Right lobe of liver (tissue), 4 donors: ENCODE measurements at regions not wholly inside any gene's neighbourhood (a gene's known extent, or its start where the extent isn't known, plus 50 kb on each side); places are given as distances from the start of the nearest gene placed in this dataset.

Experiments
- POLR2A ChIP-seq: fragments of 450-650 bp; IDR thresholded peaks from one replicate; pipeline ENCODE4 v1.6.1; 2017; ENCODE audit warnings: antibody characterized with exemption, mild to moderate bottlenecking
- TF ChIP-seq, protein P1 (sequence below), 4 donors: fragments of 200-600 bp in 3 of 4; fragments of 450-650 bp in 1 of 4; IDR thresholded peaks; one replicate each; pipeline versions ENCODE4 v1.5.1 to v1.8.0; 2016 to 2022; ENCODE audit warnings: antibody characterized with exemption in 4 of 4, mild to moderate bottlenecking in 2 of 4
- donor health status: DM: no; HTN: no; CAD: no.
- donor health status: DM: no; HTN: no; CAD: no.
- donor health status: DM: no; HTN: yes; CAD: no.

DNA sequence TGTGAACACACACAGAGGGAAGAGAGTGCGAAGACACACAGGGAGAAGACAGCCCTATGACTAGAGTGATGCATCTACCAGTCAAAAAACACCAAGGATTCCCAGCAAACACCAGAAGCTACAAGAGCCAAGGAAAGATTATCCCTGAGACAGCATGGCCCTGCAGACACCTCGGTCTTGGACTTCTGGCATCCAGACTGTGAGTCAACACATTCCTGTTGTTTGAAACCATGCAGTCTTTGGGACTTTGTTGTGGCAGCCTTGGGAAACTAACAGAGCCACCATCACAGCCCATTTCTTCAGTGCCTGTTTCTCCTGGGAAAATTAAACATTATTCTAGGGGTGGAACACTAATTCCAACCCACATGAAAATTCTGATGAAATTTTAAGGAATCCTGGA lies 220.6 kb downstream of the GXYLT1 start:
- TF ChIP-seq, protein P1, sequence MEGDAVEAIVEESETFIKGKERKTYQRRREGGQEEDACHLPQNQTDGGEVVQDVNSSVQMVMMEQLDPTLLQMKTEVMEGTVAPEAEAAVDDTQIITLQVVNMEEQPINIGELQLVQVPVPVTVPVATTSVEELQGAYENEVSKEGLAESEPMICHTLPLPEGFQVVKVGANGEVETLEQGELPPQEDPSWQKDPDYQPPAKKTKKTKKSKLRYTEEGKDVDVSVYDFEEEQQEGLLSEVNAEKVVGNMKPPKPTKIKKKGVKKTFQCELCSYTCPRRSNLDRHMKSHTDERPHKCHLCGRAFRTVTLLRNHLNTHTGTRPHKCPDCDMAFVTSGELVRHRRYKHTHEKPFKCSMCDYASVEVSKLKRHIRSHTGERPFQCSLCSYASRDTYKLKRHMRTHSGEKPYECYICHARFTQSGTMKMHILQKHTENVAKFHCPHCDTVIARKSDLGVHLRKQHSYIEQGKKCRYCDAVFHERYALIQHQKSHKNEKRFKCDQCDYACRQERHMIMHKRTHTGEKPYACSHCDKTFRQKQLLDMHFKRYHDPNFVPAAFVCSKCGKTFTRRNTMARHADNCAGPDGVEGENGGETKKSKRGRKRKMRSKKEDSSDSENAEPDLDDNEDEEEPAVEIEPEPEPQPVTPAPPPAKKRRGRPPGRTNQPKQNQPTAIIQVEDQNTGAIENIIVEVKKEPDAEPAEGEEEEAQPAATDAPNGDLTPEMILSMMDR (IDR thresholded peaks at IDR 0.05): no peak
- no peak for TF ChIP-seq POLR2A
